BE2C (cell line): ENCODE measurements at regions not wholly inside any gene's neighbourhood (a gene's known extent, or its start where the extent isn't known, plus 50 kb on each side); places are given as distances from the start of the nearest gene placed in this dataset.
A peak's percentile ranks its signal among the peaks of the same experiment; 100 is the strongest.
"Not testable (repeated sequence)": the region's sequence is repeated elsewhere in the genome, so short reads cannot be mapped to it uniquely, and the experiment has no call there.

Experiments used
- DNase-seq: peaks from one replicate; pipeline ENCODE4 v3.0.0-alpha.2; 2020
- H3K27me3 ChIP-seq: fragments of 250-450 bp; sonication (Bioruptor Pico); 2 replicates; pipeline ENCODE4 v1.5.1; 2020; ENCODE audit warnings: mild to moderate bottlenecking
- H3K36me3 ChIP-seq: fragments of 250-450 bp; sonication (Bioruptor Pico); 2 replicates; pipeline ENCODE4 v1.5.1; 2020; ENCODE audit warnings: mild to moderate bottlenecking
- H3K4me1 ChIP-seq: fragments of 250-450 bp; sonication (Bioruptor Pico); 2 replicates; pipeline ENCODE4 v1.5.1; 2020
- H3K4me3 ChIP-seq: 2 replicates; pipeline ENCODE4 v1.5.1; 2011; ENCODE audit warnings: low read depth, low read length
- H3K9me3 ChIP-seq: fragments of 250-450 bp; sonication (Bioruptor Pico); 2 replicates; pipeline ENCODE4 v1.5.1; 2020
- CTCF ChIP-seq: IDR thresholded peaks from 2 replicates; pipeline ENCODE4 v1.5.1; 2012; ENCODE audit warnings: mild to moderate bottlenecking, low read depth, low read length

DNA sequence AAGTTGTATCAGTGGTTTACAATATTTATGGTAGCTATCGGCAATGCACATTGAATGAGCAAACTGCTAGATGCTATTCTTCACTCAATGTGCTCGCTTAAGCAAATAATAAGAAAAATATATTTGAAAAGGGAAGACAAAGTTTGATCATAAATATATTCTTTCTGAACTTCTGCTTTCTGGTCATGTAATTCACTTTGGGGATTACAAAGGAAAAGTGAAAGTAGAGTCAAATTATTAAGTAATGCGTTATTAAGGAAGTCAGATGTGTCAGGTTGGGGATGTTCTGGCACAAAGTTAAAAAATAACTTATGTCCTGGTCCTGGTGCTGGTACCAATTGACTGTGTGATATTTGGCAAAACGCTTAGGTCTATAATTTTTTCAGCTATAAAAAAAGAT lies 98.0 kb upstream of the TRIM77 start:
- H3K27me3 ChIP-seq: no peaks in the 10 kb centered on the region
- no peak overlapping the region for H3K4me3 ChIP-seq
- TF ChIP-seq CTCF: no peak
- H3K4me1 ChIP-seq: no peaks in the 10 kb centered on the region
- no peaks in the 10 kb centered on the region for H3K36me3 ChIP-seq
- DNase-seq: no peak
- no peaks in the 10 kb centered on the region for H3K9me3 ChIP-seq

GRCh38 chr11:89613911-89614310 lies 96.2 kb upstream of the TRIM77 start:
- no peaks in the 10 kb centered on the region for H3K9me3 ChIP-seq
- no peak overlapping the region for H3K4me3 ChIP-seq
- no peaks in the 10 kb centered on the region for H3K27me3 ChIP-seq
- H3K4me1 ChIP-seq: no peaks in the 10 kb centered on the region
- H3K36me3 ChIP-seq: no peaks in the 10 kb centered on the region
- no peak for TF ChIP-seq CTCF
- DNase-seq: no peak

- H3K27me3 ChIP-seq, H3K4me3 ChIP-seq, H3K9me3 ChIP-seq, H3K4me1 ChIP-seq, DNase-seq, H3K36me3 ChIP-seq: not testable (repeated sequence)
Observed at GRCh38 chr11:89614428-89614827, 95.7 kb upstream of the TRIM77 start.

GRCh38 chr11:89615642-89616041 lies 94.5 kb upstream of the TRIM77 start:
- H3K9me3 ChIP-seq, H3K4me3 ChIP-seq, H3K4me1 ChIP-seq, H3K36me3 ChIP-seq, H3K27me3 ChIP-seq, DNase-seq: not testable (repeated sequence)

DNA sequence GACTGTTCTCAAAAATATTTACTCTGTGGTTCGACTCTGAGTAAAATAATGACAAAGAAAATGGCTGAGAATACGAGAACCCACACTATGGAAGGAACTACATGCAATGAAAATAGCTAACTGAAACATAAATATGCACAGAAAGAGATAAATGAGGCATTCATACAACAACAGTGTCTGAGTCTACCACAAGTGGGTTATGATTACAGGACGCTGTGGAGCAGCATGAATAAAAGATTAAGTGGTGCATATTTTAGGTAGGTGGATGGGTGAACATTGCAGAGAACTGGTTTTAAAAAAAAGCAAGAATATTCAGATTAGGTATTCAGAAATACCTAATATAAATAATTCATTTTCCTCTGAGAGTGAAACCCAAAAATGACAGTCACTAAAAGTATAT lies 93.9 kb upstream of the TRIM77 start:
- H3K9me3 ChIP-seq, H3K4me3 ChIP-seq, H3K4me1 ChIP-seq, H3K27me3 ChIP-seq, H3K36me3 ChIP-seq, DNase-seq: not testable (repeated sequence)

DNA sequence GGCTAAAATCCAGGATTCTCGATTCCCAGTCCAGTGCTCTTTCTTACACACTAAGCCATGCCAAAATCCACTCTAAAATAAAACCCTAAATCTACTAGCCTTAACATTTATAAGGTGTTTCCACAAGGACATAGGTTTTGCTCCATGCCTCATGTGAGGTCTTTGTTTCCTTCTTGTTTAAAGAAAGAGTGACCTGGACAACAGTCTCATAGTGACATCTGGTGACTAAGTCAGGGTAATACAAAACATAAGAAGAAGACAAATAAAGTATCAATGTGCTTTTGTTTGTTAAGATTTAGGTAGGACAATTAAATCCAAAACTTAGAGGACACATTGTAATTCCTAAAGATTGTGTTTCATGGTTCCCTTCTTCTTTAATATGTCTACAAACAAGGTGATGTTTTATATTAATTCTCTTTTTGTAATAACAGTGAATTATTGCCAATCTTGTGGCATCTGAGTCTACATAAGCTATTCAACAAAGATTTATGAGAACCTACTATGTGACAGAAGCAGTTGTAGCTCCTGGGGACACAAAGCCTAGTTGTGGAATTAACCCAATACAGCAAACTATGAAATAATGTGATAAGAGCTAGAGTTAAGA lies 93.0 kb upstream of the TRIM77 start:
- not testable (repeated sequence) for H3K27me3 ChIP-seq, H3K9me3 ChIP-seq, H3K4me3 ChIP-seq, H3K36me3 ChIP-seq, H3K4me1 ChIP-seq, DNase-seq
- TF ChIP-seq CTCF: peak; percentile 39

- not testable (repeated sequence) for H3K36me3 ChIP-seq, DNase-seq, H3K9me3 ChIP-seq, H3K4me3 ChIP-seq, H3K4me1 ChIP-seq, H3K27me3 ChIP-seq
Observed at GRCh38 chr11:89620721-89621120, 89.4 kb upstream of the TRIM77 start.

DNA sequence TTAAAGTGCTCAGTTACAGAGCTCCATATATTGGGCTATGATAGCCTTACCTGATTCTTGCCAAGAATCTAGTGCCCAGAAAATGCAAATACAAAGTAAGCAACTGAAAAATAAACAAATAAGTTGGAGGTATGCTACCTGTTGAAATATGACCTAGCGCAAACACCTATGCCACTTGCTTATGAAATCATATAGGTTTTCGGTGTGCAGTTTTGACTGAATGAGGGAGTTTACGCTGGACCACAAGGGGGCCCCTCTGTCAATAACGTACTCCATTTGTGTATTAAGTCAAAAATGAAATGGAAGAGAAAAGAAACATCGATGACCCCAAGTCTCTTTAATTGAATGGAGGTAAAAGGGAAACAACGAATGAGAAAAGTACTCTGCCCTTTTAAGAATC lies 84.9 kb upstream of the TRIM77 start:
- Histone ChIP-seq H3K4me3 (no peak overlapping the region), H3K9me3 (no peaks in the 10 kb centered on the region), H3K4me1 (no peaks in the 10 kb centered on the region), H3K27me3 (no peaks in the 10 kb centered on the region), H3K36me3 (no peaks in the 10 kb centered on the region)
- DNase-seq: peak; percentile 13
- TF ChIP-seq CTCF: peak; percentile 36
